OCI-LY1 (cell line): ENCODE measurements at regions not wholly inside any gene's neighbourhood (a gene's known extent, or its start where the extent isn't known, plus 50 kb on each side); places are given as distances from the start of the nearest gene placed in this dataset.

Experiments
- H2AFZ ChIP-seq: fragments of 200-600 bp; sonication (generic), shearing (Covaris generic); 2 replicates; pipeline ENCODE4 v1.6.0; 2014; ENCODE audit warnings: antibody characterized with exemption, mild to moderate bottlenecking, low read length
- H3F3A ChIP-seq: fragments of 200-600 bp; sonication (generic), shearing (Covaris generic); 2 replicates; pipeline ENCODE4 v1.6.0; 2014; ENCODE audit warnings: mild to moderate bottlenecking, antibody characterized with exemption, low read length, moderate library complexity; ENCODE audit not compliant: insufficient read depth
- H3K27ac ChIP-seq: fragments of 200-600 bp; sonication (generic); 2 replicates; pipeline ENCODE4 v1.5.1; 2014; ENCODE audit warnings: low read length, mixed run types, mild to moderate bottlenecking, low read depth; ENCODE audit not compliant: poor library complexity, severe bottlenecking
- H3K27me3 ChIP-seq: fragments of 200-600 bp; sonication (generic); 2 replicates; pipeline ENCODE4 v1.6.0; 2014; ENCODE audit warnings: antibody characterized with exemption, mild to moderate bottlenecking, low read length, moderate library complexity; ENCODE audit not compliant: insufficient read depth
- H3K36me3 ChIP-seq: fragments of 200-600 bp; sonication (generic); 2 replicates; pipeline ENCODE4 v1.6.1; 2014; ENCODE audit warnings: mild to moderate bottlenecking, antibody characterized with exemption, low read length, moderate library complexity, mixed read lengths; ENCODE audit not compliant: insufficient read depth
- H3K4me1 ChIP-seq: fragments of 200-600 bp; sonication (generic); 2 replicates; pipeline ENCODE4 v1.5.1; 2014; ENCODE audit warnings: mild to moderate bottlenecking, low read length, moderate library complexity; ENCODE audit not compliant: insufficient read depth, severe bottlenecking
- H3K4me2 ChIP-seq: fragments of 200-600 bp; sonication (generic), shearing (Covaris generic); 2 replicates; pipeline ENCODE4 v1.6.1; 2014; ENCODE audit warnings: low read length
- H3K4me3 ChIP-seq: fragments of 200-600 bp; sonication (generic); 2 replicates; pipeline ENCODE4 v1.5.1; 2014; ENCODE audit warnings: low read length, low read depth, mild to moderate bottlenecking, mixed read lengths; ENCODE audit not compliant: poor library complexity, severe bottlenecking
- H3K79me2 ChIP-seq: fragments of 200-600 bp; shearing (Covaris generic); 2 replicates; pipeline ENCODE4 v1.6.1; 2016; ENCODE audit warnings: mixed run types, low read length, mixed read lengths; ENCODE audit not compliant: insufficient read depth
- H3K9ac ChIP-seq: fragments of 200-600 bp; sonication (generic), shearing (Covaris generic); 2 replicates; pipeline ENCODE4 v1.6.1; 2014; ENCODE audit warnings: mild to moderate bottlenecking, low read length, mixed read lengths
- H3K9me2 ChIP-seq: fragments of 200-600 bp; sonication (generic), shearing (Covaris generic); 2 replicates; pipeline ENCODE4 v1.6.1; 2014; ENCODE audit warnings: low read depth, mild to moderate bottlenecking, low read length, mixed read lengths
- H3K9me3 ChIP-seq: fragments of 200-600 bp; shearing (Covaris generic); 2 replicates; pipeline ENCODE4 v1.6.1; 2014; ENCODE audit warnings: low read length, mixed read lengths
- H4K20me1 ChIP-seq: fragments of 200-600 bp; sonication (generic), shearing (Covaris generic); 2 replicates; pipeline ENCODE4 v1.6.0; 2016; ENCODE audit warnings: mild to moderate bottlenecking, low read length; ENCODE audit not compliant: insufficient read depth
- CTCF ChIP-seq: fragments of 200-600 bp; sonication (generic), shearing (Covaris generic); IDR thresholded peaks from 2 replicates; pipeline ENCODE4 v1.5.1; 2017; ENCODE audit warnings: mild to moderate bottlenecking, antibody characterized with exemption, low read length, moderate library complexity, mixed read lengths
- EZH2 ChIP-seq: fragments of 200-600 bp; sonication (generic), shearing (Covaris generic); IDR thresholded peaks from 2 replicates; pipeline ENCODE4 v1.8.0; 2017; ENCODE audit warnings: borderline replicate concordance, mixed run types, mild to moderate bottlenecking, antibody characterized with exemption, low read length, moderate library complexity, mixed read lengths

DNA sequence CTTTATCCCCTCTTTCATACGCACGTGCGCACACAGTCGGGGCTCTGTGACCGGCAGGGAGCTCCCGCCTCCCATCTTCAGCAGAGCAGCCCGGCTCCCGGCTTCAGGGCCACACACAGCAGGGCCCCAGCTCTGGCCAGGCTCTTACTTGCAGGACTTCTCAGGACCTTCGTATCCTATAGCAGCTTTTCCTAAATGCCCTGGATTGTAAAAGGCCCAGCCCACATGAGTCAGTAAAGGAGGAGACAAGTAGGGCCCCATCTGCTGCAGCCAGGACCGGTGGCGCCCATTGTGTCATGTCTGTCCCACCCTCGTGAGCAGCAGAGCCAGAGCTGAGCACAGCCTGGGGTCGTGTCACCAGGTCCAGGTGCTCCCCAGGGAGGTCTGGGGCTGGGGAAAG, 107.6 kb upstream of the VSTM2B start:
- no peak overlapping the region for H3K9ac ChIP-seq
- H3K4me3 ChIP-seq = no peak overlapping the region
- no peaks in the 10 kb centered on the region for H3K4me1 ChIP-seq
- H4K20me1 ChIP-seq = no peaks in the 10 kb centered on the region
- H3K27ac ChIP-seq = no peak overlapping the region
- TF ChIP-seq EZH2 = no peak
- TF ChIP-seq CTCF = no peak
- H3F3A ChIP-seq = no peaks in the 10 kb centered on the region
- H3K9me3 ChIP-seq = no peaks in the 10 kb centered on the region
- no peaks in the 10 kb centered on the region for H3K9me2 ChIP-seq
- no peak overlapping the region for H3K4me2 ChIP-seq
- no peaks in the 10 kb centered on the region for H3K27me3 ChIP-seq
- no peak overlapping the region for H2AFZ ChIP-seq
- no peaks in the 10 kb centered on the region for H3K79me2 ChIP-seq
- H3K36me3 ChIP-seq = no peaks in the 10 kb centered on the region

DNA sequence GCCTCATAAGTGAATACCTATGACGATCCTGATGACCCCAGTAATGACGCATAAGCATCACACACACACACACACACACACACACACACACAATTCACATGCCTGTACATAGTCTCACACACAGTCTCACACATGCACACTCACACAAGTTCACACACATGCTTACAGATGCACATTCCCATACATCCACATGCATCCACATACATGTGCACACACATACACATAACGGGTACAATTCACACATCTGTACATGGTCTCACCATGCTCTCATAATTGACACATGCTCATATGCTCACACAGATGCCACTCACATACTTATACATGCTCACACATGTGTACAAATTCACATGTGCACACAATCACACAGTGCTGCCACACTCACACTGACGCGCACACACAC, 105.7 kb upstream of the VSTM2B start:
- Histone ChIP-seq H3K9me2 (no peaks in the 10 kb centered on the region), H3F3A (no peaks in the 10 kb centered on the region), H2AFZ (no peak overlapping the region), H3K4me1 (no peaks in the 10 kb centered on the region), H3K9me3 (no peaks in the 10 kb centered on the region), H4K20me1 (no peaks in the 10 kb centered on the region), H3K27me3 (0 out of 2 replicates have a peak, but pooled peaks cover 2% of the 10 kb centered on the region), H3K36me3 (no peaks in the 10 kb centered on the region), H3K27ac (no peak overlapping the region), H3K9ac (no peak overlapping the region), H3K4me3 (no peak overlapping the region), H3K79me2 (no peaks in the 10 kb centered on the region), H3K4me2 (no peak overlapping the region)
- TF ChIP-seq EZH2 = no peak
- TF ChIP-seq CTCF = no peak

DNA sequence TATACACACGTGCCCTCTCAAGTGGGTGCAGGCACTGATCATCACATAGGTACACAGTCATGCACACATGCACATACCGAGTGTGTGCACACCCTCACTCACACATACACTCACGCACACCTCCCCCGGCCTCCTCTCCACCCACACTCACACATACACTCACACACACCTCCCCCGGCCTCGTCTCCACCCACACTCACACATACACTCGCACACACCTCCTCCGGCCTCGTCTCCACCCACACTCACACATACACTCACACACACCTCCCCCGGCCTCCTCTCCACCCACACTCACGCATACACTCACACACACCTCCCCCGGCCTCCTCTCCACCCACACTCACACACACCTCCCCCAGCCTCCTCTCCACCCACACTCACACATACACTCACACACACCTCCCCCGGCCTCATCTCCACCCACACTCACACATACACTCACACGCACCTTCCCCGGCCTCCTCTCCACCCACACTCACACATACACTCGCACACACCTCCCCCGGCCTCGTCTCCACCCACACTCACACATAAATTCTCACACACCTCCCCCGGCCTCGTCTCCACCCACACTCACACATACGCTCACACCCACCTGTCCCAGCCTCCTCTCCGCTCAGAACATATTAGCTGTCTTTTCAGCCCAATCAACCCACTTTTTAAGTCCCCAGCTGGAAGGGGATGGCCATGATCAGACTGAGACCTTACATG, 105.2 kb upstream of the VSTM2B start:
- H3K36me3 ChIP-seq = no peaks in the 10 kb centered on the region
- H3K4me3 ChIP-seq = no peak overlapping the region
- no peaks in the 10 kb centered on the region for H3K79me2 ChIP-seq
- no peaks in the 10 kb centered on the region for H4K20me1 ChIP-seq
- no peaks in the 10 kb centered on the region for H3F3A ChIP-seq
- no peak overlapping the region for H3K27ac ChIP-seq
- H3K9me2 ChIP-seq = no peaks in the 10 kb centered on the region
- no peak overlapping the region for H3K9ac ChIP-seq
- H2AFZ ChIP-seq = no peak overlapping the region
- H3K27me3 ChIP-seq = 0 out of 2 replicates have a peak, but pooled peaks cover 2% of the 10 kb centered on the region
- H3K4me1 ChIP-seq = no peaks in the 10 kb centered on the region
- no peak overlapping the region for H3K4me2 ChIP-seq
- TF ChIP-seq CTCF (no peak), EZH2 (no peak)
- no peaks in the 10 kb centered on the region for H3K9me3 ChIP-seq
